ENCODE measurements at regions not wholly inside any gene's neighbourhood (a gene's known extent, or its start where the extent isn't known, plus 50 kb on each side); places are given as distances from the start of the nearest gene placed in this dataset.

- no peak for TF ChIP-seq CTCF (IDR thresholded peaks at IDR 0.05)
- no peak for TF ChIP-seq POLR2A (IDR thresholded peaks at IDR 0.05)
Observed at GRCh38 chr2:47307066-47307465, 62.0 kb upstream of the EPCAM start.
